Activated B cell treated with CpG ODN at 0.5 μM for 24 hours (primary cell): ENCODE measurements at regions not wholly inside any gene's neighbourhood (a gene's known extent, or its start where the extent isn't known, plus 50 kb on each side); places are given as distances from the start of the nearest gene placed in this dataset.

Experiments
- ATAC-seq: fragments of 200-7000 bp; cut with Tn5 transposase; one replicate; pipeline ENCODE4 v1.10.0; 2021; ENCODE audit warnings: low read depth, mild to moderate bottlenecking, moderate library complexity
- CTCF ChIA-PET: fragments of 350-600 bp; sonication (Branson Sonifier 250); formaldehyde crosslinking; loops from one replicate; lab custom pipeline; 2021; ENCODE audit warnings: antibody characterized with exemption; lab: Charles Lee
- POLR2A ChIA-PET: fragments of 350-600 bp; sonication (Branson Sonifier 250); formaldehyde crosslinking; loops from one replicate; lab custom pipeline; 2021; ENCODE audit warnings: antibody characterized with exemption; lab: Charles Lee
- DNase-seq: peaks from one replicate; pipeline ENCODE4 v3.0.0; 2022
- H3K27ac Mint-ChIP-seq: one replicate; pipeline ENCODE4 v1.8.0; 2020; ENCODE audit warnings: mixed read lengths
- H3K27me3 Mint-ChIP-seq: one replicate; pipeline ENCODE4 v1.8.0; 2021; ENCODE audit warnings: mixed read lengths
- H3K36me3 Mint-ChIP-seq: one replicate; pipeline ENCODE4 v1.8.0; 2021; ENCODE audit warnings: low read depth, mixed read lengths
- H3K4me1 Mint-ChIP-seq: one replicate; pipeline ENCODE4 v1.8.0; 2021; ENCODE audit warnings: mixed read lengths
- H3K4me3 Mint-ChIP-seq: one replicate; pipeline ENCODE4 v1.8.0; 2020; ENCODE audit warnings: mild to moderate bottlenecking, mixed read lengths
- H3K9me3 Mint-ChIP-seq: one replicate; pipeline ENCODE4 v1.8.0; 2020; ENCODE audit warnings: mixed read lengths
- CTCF ChIP-seq: fragments of 200-600 bp; IDR thresholded peaks from one replicate; pipeline ENCODE4 v1.8.0; 2022; ENCODE audit warnings: antibody characterized with exemption, mild to moderate bottlenecking
- intact Hi-C: fragments of 100-400 bp; cut with micrococcal nuclease; formaldehyde crosslinking; loops from one replicate; pipeline ENCODE4 v1.15.1; 2024

DNA sequence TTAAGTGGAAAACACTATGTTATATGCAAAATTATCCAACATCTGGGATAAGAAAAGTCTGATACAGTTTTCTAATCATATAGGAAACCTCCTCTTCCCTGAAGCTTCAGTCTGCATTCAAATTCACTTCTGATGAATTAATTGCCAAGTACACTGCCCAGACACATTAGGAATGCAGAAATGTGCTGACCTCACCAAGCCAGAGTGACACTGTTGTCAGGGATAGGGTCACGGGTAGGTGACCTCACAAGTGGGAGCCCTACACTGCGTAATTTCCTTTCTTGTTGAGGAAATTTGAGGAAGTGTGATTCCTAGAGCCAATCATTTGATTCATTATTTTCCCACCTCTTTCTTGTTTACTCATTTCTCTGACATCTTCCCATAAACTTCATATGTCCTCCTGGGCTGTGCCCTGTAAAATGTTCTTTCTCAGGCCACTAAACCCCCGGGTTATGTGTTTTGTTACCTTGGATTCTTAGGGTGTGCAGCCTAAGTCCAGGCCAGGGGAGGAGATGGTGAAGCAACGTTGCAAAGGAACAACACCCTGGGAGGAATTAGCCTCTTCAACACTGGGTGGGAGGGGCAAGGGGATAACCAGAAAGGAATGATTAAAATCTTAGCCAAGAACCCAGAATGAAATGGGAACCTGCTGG, 411.9 kb downstream of the MTRR start:
- Mint-ChIP-seq H3K9me3 (no peaks in the 10 kb centered on the region), H3K4me3 (no peak overlapping the region), H3K27me3 (no peaks in the 10 kb centered on the region), H3K27ac (no peak overlapping the region), H3K36me3 (no peaks in the 10 kb centered on the region), H3K4me1 (no peaks in the 10 kb centered on the region)
- no peak for ATAC-seq
- TF ChIP-seq CTCF: no peak
- no peak for DNase-seq
- intact Hi-C loops: no loop called here
- ChIA-PET POLR2A (no interaction called here), CTCF (no interaction called here)

DNA sequence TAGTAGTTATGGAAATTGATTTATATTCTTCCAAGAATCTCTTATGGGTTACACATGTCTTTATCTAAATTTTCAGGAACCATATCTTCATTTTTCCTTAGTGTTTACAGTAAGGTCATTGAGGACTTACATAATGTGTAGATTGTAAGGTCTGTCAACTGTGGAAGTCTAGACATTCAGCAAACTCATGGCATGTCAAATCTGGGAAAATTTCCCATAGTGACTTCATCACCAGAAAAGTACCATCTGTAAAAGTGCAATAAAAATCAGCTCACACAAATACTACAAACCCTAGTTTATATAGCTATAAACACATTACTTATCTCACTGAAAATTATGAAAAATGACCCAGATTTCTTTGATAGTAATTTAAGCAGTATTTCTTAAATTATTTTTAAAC, 419.4 kb downstream of the MTRR start:
- ChIA-PET POLR2A (no interaction called here), CTCF (no interaction called here)
- no peak overlapping the region for H3K27ac Mint-ChIP-seq
- H3K27me3 Mint-ChIP-seq: no peaks in the 10 kb centered on the region
- ATAC-seq (no peak), DNase-seq (no peak)
- no peak overlapping the region for H3K4me3 Mint-ChIP-seq
- no peak for TF ChIP-seq CTCF
- H3K9me3 Mint-ChIP-seq: peaks cover 2% of the 10 kb centered on the region
- H3K4me1 Mint-ChIP-seq: no peaks in the 10 kb centered on the region
- no peaks in the 10 kb centered on the region for H3K36me3 Mint-ChIP-seq
- intact Hi-C loops: no loop called here

DNA sequence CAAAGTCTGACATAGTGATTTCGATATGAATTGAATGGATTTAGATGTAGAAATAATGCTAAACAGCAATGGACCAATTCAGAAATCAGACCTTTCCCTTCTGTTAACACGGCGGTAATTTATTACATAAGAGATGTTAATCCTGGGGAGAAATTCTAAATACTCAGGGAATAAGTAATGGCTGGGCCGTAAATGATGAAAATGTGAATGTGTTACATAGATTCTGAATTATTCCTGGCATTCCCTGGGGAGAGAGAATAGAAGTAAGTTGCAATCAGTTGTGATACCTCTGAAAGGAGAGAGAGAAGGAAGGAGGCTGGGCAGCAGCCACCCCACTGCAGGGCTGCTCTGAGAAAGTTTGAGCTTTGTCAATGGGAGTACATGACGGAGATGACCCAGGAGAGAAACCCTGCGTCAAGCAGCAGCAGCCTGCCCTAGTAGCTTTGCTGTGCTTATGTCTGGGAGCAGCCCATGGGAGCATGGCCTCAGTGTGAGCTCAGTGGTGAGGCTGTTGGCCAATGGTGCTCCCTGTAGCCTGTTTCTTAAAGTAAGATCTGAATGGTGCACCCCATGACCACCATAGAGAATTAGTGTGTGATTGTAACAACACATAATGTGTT, 420.1 kb downstream of the MTRR start:
- CTCF ChIA-PET: no interaction called here
- H3K9me3 Mint-ChIP-seq: peaks cover 2% of the 10 kb centered on the region
- intact Hi-C loops: no loop called here
- H3K36me3 Mint-ChIP-seq: no peaks in the 10 kb centered on the region
- no peaks in the 10 kb centered on the region for H3K4me1 Mint-ChIP-seq
- no peak for DNase-seq
- H3K27me3 Mint-ChIP-seq: no peaks in the 10 kb centered on the region
- POLR2A ChIA-PET: no interaction called here
- ATAC-seq: no peak
- H3K4me3 Mint-ChIP-seq: no peak overlapping the region
- TF ChIP-seq CTCF: no peak
- no peak overlapping the region for H3K27ac Mint-ChIP-seq

DNA sequence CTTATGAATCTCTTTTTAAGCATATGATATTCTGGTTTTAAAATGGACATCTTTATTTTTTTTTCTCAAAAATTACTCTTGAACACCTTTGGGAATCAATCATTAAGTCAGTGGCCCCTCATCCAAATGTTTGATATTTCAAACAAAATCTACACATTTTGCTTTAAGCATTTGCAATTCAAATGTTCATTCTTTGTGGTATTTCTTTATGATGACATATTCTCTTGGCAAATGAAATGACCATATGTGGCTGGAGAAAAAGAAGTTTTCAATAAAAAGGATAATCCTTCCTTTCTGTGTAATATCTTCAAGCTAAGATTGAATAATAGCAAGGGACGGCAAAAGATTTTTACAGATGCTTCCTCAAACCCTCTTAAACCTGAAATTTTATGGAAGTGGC, 420.8 kb downstream of the MTRR start:
- CTCF ChIA-PET: no interaction called here
- ATAC-seq: no peak

DNA sequence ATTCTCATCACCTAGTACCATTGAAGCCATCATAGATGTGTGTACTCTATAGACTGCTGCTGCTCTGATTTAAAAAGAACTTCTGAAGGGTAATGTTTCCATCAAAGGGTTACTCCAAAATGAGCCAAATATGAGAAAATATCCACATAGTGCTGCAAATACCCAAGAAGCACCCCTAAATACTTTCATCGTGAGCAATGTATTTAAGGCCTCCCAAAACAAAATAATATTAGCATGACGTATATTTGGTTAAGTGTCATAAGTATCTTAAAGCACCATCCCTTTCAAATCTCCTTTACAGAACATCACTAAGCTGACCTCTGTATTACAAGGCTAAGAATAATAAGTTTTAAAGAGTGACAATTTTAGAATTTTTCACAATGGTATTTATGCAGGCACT, 421.8 kb downstream of the MTRR start:
- no peak for TF ChIP-seq CTCF
- Mint-ChIP-seq H3K4me3 (no peak overlapping the region), H3K27ac (no peak overlapping the region)

More for the DNA sequence above, 420.8 kb downstream of the MTRR start:
- no peak for TF ChIP-seq CTCF
- Mint-ChIP-seq H3K9me3 (peaks cover 2% of the 10 kb centered on the region), H3K36me3 (no peaks in the 10 kb centered on the region), H3K27ac (no peak overlapping the region), H3K27me3 (no peaks in the 10 kb centered on the region), H3K4me3 (no peak overlapping the region), H3K4me1 (no peaks in the 10 kb centered on the region)
- intact Hi-C loops: no loop called here
- POLR2A ChIA-PET: no interaction called here
- no peak for DNase-seq

More for the DNA sequence above, 421.8 kb downstream of the MTRR start:
- intact Hi-C loops: no loop called here
- ChIA-PET POLR2A (no interaction called here), CTCF (no interaction called here)
- no peak for ATAC-seq
- H3K27me3 Mint-ChIP-seq: no peaks in the 10 kb centered on the region
- H3K4me1 Mint-ChIP-seq: no peaks in the 10 kb centered on the region
- H3K36me3 Mint-ChIP-seq: no peaks in the 10 kb centered on the region
- DNase-seq: no peak
- H3K9me3 Mint-ChIP-seq: peaks cover 2% of the 10 kb centered on the region
